Vagina (tissue), 2 donors: ENCODE measurements at regions not wholly inside any gene's neighbourhood (a gene's known extent, or its start where the extent isn't known, plus 50 kb on each side); places are given as distances from the start of the nearest gene placed in this dataset.

ENCODE experiments used
- POLR2A ChIP-seq, 2 donors: fragments of 450-650 bp; IDR thresholded peaks; one replicate each; pipeline ENCODE4 v1.6.1; 2017; ENCODE audit warnings: antibody characterized with exemption in 2 of 2, mild to moderate bottlenecking in 2 of 2, moderate library complexity in 2 of 2
- POLR2AphosphoS5 ChIP-seq, 2 donors: sonication (generic); formaldehyde crosslinking; IDR thresholded peaks; one replicate each; pipeline ENCODE4 v1.9.0; 2017; ENCODE audit warnings: antibody characterized with exemption in 2 of 2, mild to moderate bottlenecking in 2 of 2, low read depth in 1 of 2; ENCODE audit not compliant: insufficient read depth in 1 of 2
- TF ChIP-seq, protein P1 (sequence below), 3 experiments: fragments of 450-650 bp in 2 of 3; fragments of 200-600 bp in 1 of 3; sonication (generic) in 1 of 3; IDR thresholded peaks; one replicate each; pipeline ENCODE4 v1.5.1; 2017 to 2019; ENCODE audit warnings: antibody characterized with exemption in 3 of 3, mild to moderate bottlenecking in 2 of 3, moderate library complexity in 2 of 3

DNA sequence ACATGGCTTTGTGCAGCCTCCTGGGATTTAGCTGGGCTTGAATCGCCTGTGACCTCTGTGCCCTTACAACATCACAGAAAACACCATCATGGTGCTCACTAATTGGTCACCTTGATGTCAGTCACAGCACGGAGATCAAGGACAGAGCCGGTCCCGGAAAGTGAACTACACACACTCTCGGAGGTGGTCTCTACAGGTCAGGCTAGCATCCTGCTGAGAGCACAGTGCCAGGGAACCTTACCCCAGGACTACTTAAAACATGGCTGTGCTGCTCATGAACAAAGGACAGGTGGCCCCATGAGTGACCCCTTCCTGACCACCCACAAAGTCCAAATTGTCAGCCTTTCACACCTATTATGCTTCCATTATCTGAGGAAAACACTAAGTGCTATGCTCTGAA, 1782.1 kb upstream of the CELF4 start:
- TF ChIP-seq, protein P1, sequence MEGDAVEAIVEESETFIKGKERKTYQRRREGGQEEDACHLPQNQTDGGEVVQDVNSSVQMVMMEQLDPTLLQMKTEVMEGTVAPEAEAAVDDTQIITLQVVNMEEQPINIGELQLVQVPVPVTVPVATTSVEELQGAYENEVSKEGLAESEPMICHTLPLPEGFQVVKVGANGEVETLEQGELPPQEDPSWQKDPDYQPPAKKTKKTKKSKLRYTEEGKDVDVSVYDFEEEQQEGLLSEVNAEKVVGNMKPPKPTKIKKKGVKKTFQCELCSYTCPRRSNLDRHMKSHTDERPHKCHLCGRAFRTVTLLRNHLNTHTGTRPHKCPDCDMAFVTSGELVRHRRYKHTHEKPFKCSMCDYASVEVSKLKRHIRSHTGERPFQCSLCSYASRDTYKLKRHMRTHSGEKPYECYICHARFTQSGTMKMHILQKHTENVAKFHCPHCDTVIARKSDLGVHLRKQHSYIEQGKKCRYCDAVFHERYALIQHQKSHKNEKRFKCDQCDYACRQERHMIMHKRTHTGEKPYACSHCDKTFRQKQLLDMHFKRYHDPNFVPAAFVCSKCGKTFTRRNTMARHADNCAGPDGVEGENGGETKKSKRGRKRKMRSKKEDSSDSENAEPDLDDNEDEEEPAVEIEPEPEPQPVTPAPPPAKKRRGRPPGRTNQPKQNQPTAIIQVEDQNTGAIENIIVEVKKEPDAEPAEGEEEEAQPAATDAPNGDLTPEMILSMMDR (IDR thresholded peaks at IDR 0.05) = no peak
- TF ChIP-seq POLR2A (IDR thresholded peaks at IDR 0.05) = no peak
- no peak for TF ChIP-seq POLR2AphosphoS5 (IDR thresholded peaks at IDR 0.05; ENCODE audit: insufficient read depth in 1 of 2, low read depth in 1 of 2)
